Effector CD4-positive, alpha-beta T cell (primary cell): ENCODE measurements at regions not wholly inside any gene's neighbourhood (a gene's known extent, or its start where the extent isn't known, plus 50 kb on each side); places are given as distances from the start of the nearest gene placed in this dataset.
"Not testable (repeated sequence)": the region's sequence is repeated elsewhere in the genome, so short reads cannot be mapped to it uniquely, and the experiment has no call there.

ENCODE experiments used
- DNase-seq: peaks from one replicate; pipeline ENCODE4 v3.0.0-alpha.2; 2020

DNA sequence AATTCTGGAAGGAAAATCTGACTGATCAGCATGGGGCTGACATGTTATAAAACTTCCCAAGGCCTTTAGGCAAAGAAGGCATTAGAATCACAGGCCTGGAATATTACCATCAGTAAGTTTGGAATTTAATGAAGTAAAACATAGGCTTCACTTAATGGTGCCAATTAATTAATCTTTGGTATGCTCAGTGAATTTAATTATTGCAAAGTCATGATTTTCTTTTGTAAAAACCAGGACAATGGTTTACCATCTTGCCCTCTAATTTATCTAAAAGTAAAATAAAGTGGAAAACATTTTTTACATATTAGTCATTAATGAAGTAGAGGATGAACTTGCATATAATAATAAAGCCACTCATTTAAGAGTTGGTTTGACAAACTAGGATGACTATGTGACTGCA lies 220.3 kb downstream of the SEC23IP start:
- no peak for DNase-seq

- no peak for DNase-seq
Measured at GRCh38 chr10:120115959-120116358, 223.4 kb downstream of the SEC23IP start.

GRCh38 chr10:120121768-120122167 lies 229.2 kb downstream of the SEC23IP start:
- DNase-seq, result no peak

- DNase-seq, result no peak
Measured at GRCh38 chr10:120131183-120131582, 238.7 kb downstream of the SEC23IP start.

- no peak for DNase-seq
Measured at GRCh38 chr10:120132811-120133210, 240.3 kb downstream of the SEC23IP start.

- no peak for DNase-seq
Measured at GRCh38 chr10:120138689-120139088, 246.2 kb downstream of the SEC23IP start.

GRCh38 chr10:120145107-120145506 lies 252.6 kb downstream of the SEC23IP start:
- no peak for DNase-seq

DNA sequence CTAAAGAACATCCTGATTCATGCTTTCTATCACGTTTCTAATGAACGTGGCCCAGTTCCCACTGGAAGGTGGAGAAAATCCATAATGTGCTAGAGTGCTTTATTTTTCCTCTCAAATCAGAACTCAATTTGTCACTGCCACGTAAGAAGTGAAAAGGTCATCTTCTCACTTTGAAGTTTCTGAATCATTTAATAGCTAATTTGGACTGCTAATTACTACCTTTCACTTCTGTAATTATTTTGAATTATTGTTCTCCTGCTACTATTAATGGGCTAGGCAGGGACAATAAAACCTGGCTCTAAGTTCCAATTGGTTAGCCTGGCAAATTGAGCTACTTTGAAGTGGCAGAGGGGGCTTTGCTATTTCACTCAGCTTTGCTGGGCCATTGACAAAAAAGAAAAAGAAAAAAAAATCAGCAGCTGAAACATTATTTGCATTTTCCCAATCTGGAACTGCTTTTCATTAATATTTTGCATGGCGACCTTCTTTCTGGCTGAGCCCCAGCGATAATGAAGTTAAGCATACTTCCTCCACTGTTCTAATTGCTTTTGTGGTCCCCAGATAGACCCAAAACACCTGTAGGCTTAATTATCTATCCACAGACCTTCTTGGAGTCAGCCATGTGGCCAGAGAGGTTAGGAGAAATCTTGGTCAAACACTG lies 264.2 kb downstream of the SEC23IP start:
- no peak for DNase-seq

- no peak for DNase-seq
Measured at GRCh38 chr10:120161111-120161510, 268.6 kb downstream of the SEC23IP start.

- no peak for DNase-seq
Measured at GRCh38 chr10:120162471-120162870, 269.9 kb downstream of the SEC23IP start.

DNA sequence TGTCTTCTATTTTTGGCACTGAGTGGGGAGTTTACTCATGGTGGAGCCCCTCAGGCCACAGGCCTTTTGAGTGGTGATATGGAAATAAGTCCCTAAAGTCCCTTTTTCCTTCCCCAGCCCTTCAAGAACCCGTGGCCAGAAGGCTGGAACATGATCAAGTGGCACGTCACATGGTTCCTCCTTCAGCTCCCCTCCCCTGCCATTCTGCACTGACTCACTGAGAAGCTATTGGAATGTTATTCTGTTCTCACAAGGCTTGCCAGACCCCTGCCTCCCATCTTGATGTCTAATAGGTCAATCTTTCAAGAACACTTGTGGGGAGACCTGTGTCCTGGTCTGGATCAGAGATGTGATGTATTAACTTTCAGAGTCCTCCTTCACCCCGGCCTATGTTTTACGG lies 279.8 kb downstream of the SEC23IP start:
- no peak for DNase-seq

DNA sequence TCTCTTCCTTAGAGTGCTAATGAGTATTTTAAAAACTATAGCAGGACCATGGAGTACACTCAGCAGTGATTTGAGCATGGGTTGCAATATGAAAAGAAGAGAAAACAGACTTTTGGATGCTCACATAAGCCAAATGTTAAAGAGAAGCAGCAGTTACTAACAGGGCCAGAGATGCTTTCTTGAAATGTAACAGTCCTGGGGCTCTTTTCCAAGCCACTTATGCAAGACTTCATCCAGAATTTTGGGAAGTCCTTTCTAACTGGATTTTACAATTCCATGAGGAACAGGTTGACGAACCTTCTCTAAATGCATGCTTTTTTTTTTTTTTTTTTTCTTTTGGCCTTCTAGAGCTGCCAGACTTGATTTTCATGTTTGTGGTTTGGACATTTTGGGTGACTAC lies 282.0 kb downstream of the SEC23IP start:
- no peak for DNase-seq

DNA sequence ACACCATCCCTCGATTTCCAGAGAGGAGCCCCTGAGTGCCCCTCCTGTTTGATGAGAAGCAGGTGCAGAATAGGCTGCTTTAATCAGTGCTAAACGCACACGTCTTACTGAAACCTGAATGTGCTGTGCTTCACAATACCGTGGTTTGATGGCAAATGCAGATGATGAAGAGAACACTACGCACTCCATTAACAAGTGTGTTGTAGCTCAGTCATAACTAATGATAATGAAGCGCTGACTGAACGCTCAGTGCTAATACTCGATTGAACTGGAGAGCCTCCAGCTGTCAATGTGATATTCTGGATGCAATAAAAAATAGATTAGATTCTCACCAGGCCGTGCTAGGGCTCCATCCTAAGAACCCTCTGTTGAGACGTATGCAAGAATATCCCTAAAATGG lies 279.7 kb upstream of the PLPP4 start:
- no peak for DNase-seq

GRCh38 chr10:120180160-120180559 lies 276.9 kb upstream of the PLPP4 start:
- no peak for DNase-seq

DNA sequence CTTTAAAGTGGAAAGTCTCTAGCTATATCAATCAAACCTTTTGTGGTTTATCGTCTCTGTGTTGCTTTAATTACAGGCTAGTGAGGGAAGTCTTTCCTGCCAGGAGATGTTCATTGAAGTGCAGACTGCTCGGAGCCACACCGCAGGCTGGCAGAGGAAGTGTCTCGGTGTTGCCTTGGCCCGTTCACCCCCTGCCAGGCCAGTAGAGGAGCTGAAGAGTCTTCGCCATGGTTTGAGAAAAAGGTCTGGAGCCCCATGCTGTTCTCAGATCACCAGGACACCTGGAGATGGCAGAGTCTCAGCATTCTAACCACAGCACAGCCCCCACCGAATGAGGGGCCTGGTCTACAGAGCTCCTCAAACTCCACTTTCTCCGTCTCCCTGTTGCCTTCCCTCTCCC lies 275.9 kb upstream of the PLPP4 start:
- no peak for DNase-seq

- DNase-seq, result no peak
Measured at GRCh38 chr10:120182431-120182830, 274.6 kb upstream of the PLPP4 start.

DNA sequence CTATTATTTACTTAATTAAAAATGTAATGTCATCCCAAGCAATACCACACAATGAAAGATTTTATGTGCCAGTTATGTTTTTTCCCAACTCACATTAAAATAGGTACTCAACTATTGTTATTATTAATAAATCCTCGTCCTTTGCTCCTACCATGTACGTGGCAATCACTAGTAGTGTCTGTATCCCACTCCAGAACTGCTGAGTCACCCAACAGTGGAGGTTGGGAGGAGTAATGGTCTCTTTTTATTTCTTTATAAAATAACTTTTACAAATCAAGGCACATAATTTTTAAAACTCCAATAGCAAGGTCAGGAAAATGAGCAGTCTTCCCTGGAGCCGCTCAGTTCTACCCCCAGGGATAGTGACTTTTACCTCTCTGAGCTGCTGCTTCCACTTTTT lies 273.5 kb upstream of the PLPP4 start:
- DNase-seq, result no peak

GRCh38 chr10:120184547-120185337 lies 272.3 kb upstream of the PLPP4 start:
- DNase-seq, result no peak

GRCh38 chr10:120186506-120186905 lies 270.5 kb upstream of the PLPP4 start:
- no peak for DNase-seq

GRCh38 chr10:120187168-120187567 lies 269.9 kb upstream of the PLPP4 start:
- DNase-seq, result not testable (repeated sequence)

DNA sequence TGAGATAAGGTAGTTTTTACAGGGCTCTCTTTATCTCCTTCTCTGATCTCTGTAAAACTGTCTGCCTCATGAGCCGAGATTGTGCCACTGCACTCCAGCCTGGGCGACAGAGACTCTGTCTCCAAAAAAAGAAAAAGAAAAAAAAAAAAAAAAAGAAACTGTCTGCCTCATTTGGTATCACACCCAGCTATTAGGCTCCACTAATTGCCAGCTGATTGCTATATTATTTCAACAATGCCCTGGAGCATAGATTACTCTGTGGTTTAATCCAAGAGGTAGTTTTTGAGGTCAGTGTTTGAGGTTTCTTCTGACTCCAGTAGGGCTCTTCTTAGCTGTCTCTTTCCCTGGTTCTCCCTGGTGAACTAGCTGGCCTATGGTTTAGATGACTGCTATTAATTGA lies 268.1 kb upstream of the PLPP4 start:
- no peak for DNase-seq

- DNase-seq, result no peak
Measured at GRCh38 chr10:120195984-120196712, 260.9 kb upstream of the PLPP4 start.

- DNase-seq, result no peak
Measured at GRCh38 chr10:120204877-120205276, 252.2 kb upstream of the PLPP4 start.
